ENCODE measurements at regions not wholly inside any gene's neighbourhood (a gene's known extent, or its start where the extent isn't known, plus 50 kb on each side); places are given as distances from the start of the nearest gene placed in this dataset.

DNA sequence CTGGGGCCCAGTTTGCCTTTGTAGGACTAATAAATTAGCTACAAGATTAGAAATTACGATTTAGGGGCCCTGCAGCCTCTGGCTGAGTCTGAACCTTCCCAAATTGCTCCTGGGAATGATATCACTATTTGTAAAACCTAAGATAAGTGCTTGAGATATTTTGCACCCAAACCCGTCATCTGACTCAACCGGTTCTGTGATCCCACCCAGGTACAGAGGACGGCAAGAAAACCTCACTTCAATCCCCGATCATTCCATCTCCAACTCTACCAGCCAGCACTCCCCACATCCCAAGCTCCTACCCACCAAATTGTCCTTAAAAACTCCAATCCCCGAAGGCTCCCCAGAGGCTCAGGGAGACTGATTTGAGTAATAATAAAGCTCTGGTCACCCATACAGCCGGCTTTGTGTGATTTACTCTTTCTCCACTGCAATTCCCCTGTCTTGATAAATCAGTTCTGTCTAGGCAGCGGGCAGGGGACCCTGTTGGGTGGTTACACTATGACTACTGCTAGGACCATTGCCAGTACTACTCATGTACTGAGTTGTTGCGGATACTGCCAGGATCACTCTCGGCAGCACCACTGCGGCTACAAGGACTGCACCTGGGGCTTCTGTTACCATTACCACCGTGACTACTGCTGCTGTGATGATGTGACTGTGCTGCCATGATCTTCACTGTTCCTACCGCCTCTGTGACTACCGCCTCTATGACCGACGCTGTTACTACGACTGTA is 73.1 kb downstream of the IRF8 start:
- no peak for DNase-seq

DNA sequence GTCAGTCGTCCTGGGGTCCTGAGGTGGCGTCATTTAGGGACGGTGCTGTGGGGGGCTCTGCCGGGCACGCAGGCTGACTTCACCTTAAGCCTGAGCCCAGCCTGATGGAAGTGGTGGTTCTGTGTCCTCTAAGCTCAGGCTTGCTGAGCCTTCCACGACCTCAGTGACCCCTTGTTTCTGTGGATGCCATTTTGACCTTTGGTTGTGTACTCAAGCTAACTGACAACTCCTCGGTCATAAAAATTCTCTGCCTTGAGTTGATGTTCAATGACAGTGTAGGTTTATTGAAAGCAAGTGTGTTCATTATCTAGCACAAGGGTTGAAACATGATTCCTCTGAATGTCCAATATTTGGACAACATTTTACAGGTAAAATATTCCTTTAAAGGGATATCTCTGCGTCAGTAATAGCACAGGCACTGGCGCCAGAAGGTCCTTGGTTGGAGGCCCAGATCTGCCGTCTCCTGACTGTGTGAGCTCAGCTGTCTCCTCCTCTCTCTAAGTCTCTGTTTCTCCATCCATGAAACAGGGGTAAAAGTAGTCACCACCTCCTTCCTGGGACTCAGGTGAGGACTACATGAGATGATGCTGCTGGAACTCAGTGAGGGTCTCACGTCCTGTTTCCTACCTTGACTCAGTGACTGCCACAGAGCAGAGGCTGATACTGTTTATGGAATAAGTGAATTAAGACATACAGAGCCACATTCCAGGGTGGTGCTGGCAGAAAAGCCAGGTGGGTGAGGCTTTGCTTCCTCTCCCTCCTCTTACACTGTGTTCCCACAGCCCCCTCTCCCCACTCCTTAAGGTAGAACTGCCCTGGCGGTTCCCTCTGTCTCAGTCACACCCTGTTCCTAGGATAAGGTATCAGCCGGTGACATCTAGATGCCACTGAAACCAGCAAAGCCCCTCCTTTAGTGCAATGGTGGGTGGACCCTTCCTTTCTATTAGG is 75.7 kb downstream of the IRF8 start:
- no peak for DNase-seq

DNA sequence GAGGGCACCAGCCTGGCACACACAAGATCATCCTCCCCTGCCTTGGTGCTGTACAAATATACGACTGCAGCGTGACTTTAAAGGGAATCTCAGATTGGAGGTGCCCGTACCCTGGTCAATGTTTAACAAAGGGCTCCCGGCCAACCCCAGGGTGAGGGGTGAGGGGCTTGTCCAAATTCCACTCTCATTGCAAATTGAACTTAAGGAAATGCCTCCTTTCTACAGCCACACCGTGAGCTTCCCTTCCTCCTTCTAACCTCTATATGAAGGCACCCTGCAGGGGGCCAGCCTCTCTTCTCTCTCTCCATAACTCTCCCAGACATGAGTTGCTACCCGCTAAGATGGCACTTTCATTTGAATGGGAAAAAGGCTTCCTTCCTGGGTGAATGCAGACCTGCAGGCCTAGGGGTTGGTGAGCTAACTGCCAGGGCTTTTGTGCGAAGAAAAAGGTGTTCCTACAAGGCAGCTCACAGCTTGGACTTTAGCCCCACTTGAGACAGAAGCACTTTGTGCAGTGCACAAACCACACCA is 76.6 kb downstream of the IRF8 start:
- no peak for DNase-seq

DNA sequence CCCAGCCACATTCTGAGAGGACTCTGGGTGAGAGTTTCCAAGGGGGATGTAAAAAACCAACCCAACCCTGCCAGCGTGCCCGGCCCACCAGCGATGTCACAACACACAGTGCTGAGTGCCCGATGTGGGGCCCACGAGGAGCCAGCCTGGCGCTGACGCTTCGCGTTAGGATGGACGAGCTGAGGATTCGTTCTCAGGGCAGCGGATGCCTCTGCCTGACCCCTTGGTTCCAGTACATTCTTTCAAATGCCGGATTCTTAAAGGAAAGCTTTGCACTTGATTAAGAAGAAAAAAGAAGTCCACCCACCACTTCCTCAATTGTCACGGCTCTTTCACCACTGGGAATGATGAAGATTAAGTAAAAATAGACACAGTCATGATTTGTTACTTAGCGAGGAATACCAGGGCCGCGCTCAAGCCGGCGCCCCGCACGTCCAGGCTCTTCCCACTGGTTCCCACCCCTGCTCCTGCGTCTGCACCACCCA is 79.4 kb downstream of the IRF8 start:
- peak; percentile 34 for DNase-seq

DNA sequence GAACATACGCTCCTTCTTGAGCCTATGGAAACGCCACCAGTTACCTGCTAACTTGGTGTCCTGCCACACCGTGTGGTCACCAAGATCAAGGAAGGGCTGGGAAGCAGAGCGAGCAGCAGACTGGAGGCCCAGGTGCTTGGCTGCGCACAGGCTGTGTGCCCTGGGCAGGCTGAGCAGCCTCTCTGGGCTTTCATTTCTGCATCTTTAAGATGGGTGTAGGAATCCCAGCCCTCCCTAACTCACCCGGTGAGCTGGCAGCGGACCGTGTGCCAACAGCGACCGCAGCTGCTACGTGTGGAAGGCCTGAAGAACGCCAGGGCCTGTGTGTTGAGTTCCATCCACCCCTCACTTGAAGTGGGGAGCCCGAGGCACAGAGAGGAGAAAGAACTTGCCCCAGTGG is 80.0 kb downstream of the IRF8 start:
- DNase-seq = no peak

DNA sequence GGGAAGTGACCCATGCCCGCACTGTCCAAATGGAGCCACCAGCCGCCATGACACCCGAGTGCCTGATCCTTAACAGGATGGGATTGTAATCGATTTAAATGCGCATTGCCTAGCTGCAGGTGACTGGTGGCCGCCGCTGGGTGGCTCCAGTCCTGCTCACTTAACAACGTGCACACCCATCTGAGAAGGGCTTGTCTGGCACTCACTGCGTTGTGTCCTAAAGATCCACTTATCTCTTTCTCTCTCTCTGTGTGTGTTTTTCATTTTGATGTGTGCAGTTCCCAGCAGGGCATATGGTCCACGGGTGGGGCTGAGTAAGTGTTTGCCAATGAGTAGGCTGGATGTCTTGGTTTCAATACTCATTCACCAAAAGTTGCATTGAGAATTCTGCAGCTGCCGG is 80.6 kb downstream of the IRF8 start:
- DNase-seq = no peak

DNA sequence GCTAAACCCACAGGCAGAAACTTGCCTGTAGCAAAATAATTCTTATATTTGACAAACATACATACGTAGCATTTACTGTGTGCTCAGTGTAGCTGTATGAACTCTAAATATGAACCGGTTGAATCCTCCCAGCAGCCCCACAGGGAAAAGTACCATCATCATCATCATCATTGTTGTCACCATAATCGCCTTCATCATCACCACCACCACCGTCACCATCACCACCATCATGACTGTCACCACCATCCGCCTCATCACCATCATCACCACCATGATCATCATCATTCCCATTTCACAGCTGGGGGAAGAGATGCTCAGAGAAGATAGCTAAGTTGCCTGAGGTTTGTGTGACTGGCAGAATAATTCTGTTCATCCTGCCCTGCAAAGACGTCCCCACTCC is 81.7 kb downstream of the IRF8 start:
- no peak for DNase-seq

DNA sequence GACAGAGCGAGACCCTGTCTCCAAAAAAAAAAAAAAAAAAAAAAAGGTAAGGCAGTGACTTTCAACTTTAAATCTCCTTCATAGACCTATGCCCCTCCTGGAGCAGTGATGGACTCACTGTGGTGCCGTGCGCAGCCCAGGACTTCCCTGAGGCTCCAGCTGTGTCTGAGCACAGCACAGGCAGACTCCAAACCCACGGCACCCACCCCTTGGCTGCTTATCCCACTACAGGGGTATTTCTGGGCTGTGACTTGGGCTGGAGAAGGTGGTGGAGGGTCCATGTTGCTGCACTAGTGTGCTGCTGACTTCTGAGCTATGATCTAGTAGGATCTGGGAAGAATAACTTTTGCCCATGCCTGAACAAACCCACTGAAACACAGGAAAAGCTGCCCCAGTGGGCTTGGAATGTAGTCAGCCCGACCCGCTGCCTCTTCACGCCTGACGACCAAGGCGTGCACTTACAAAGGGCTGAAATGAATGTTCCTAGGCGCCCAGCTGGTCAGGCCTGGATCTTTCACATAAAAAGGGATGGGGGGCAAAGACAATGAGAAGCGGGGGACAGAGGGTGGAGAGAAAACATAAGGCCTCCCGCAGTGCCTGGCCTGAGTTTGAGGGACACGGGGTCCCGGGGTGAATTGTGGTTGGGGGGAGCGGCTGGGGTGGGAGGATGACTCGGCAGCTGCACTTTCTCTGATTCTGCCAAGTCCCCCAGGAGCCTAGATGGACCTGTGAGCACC is 83.0 kb downstream of the IRF8 start:
- DNase-seq = no peak

DNA sequence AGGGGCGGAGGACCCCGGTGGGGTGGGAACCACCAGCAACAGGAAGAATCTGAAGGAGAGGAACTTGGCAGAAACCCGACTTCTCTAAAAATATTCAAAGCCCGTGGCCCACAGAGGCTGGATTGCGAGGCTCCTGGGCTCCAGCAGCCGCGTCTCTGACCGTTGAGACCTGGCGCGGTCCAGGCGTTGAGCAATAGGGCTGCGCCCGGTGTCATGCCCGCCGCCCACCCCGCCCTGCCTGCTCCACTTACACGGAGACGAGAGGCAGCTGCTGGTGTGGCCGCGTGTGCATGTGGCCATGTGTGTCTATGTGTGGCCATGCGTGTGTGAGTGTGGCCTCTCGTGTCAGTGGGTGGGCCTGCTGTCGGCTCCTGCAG is 83.6 kb downstream of the IRF8 start:
- DNase-seq = peak; percentile 77

DNA sequence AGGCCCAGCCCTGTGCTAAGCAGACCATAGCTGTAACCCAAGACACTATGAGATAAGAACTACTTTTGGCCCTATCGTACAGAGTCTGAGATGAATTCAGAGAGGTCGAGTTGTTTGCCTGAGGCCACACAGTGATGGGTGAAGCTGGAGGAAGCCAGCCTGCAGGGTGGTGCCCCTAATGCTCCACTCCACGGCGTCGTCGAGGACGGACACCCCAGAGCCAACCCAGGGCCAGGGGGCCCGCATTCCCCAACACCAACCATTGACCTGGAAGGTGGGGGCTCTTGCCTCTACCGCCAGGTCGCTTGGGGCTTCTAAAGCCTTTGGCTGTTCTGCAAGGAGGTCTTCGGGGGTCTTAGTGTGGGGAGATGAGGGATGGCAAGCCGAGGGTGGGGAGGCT is 84.1 kb downstream of the IRF8 start:
- DNase-seq = no peak

DNA sequence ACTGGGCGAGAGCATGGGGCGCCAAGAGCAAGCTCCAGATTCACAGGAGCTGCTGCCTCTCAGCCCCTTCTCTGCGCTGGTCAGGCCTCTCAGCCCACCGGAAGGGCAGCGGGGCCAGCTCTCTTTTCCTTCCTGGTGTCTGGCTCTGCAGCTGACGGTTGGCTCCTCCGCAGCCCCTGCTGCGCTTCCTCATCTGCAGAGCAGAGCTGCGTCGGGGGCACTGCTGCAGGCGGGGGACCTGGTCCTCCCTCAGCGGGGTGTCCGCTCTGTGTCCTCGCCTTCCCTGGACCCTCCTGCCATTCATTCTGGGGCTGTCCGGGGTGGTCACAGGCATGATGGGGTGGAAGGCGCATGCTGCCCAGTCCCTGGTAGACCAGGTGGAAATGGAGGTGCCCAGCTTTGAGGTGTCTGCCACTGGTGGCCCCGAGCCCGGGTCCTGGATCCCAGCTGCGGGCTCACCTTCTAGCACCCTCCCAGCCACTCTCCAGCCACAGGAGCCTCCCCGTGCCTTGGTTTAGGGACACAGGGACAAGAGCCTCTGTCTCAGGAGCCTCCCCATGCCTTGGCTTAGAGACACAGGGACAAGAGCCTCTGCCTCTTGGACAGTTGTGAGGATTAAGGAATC is 84.8 kb downstream of the IRF8 start:
- DNase-seq = peak; percentile 27

DNA sequence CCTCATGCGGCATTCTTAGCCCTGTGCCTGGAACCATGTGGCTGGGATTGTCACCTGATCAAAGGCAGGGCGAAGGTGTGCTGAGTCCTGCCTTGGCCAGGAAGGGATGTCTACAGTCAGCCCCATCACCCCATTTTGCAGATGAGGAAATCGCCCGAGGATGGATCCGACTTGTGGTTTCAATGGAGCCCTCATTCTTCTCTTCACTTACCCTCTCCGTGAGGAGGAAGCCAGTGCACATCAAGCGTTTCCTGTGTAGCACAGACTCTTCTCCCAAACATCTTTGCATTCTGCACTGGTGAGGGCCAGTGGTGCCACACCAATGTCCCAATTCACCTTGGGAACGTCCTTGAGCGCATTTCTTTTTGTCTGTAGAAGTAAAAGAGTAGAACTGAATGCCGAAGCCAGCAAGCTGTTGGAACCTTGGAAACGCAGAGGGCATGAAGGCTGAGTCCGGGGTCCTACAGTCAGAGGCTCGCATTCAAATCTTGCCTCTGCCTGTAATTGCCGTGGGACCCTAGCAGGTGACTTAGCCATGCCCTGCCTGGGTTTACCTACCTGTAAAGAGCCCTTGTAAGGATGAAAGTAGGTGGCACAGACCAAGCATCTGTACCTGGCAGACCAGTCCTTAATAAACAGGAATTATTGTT is 85.4 kb downstream of the IRF8 start:
- DNase-seq = peak; percentile 13

DNA sequence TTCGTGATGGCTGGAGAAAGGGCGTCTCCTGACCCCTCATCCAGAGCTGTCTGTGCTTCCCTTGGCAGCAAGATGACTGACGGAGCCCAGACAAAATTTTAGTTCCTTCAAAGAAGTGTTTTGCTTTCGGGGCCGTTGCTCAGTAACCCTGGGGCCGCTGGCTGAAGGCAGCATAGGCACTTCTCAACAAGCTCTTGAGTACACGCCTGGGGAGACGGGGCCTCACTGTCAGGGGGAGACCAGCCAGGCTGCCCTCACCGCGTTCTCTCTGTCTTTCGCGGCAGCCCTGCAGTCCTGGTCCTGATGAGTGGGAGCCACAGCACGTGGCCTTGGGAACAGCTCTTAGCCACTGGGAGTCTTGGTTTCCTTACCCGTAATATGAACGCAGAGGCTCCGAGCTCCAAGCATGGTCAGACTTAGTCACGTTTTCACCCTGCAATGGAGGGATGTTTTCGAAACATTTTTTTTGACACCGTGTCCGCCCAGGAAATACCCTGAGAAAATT is 86.0 kb downstream of the IRF8 start:
- peak; percentile 35 for DNase-seq

DNA sequence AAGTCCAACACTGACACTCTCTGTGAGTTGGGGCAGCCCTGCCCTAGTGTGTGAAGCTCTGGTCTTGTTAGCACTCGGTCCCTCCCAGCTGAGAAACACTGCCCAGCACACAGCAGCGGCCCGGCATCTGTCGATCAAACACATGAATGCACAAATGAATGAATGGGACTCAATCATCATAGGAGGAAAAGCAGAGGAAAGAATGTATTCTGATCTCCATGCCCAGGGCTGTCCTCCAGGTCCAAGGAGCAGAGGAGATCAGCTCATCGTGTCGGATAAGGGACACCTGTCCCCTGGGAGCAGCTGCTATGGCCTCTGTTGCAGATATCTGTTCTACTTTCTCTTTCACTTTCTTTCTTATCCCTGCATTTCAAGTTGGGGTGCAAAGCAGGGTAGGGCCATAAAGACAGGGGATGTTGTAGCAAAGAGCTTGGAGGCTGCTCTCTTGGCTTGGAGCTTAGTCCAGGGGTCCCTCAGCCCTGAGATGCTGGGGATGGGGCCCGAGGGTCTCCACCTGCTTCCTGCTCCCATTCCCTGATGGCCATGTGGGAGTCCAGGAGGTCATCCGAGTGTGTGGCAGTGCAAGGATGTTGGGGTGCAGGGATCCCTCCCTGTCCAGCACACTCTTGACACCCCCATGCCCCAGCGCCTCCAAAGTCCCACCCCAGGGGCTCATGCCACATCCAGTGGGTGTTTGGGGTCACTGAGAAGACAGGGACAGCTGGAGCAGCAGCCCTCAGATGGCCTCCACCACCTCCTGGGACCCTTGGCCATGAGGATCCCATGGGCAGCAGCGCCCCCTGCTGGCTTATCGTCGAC is 88.2 kb downstream of the IRF8 start:
- DNase-seq = peak; percentile 42

DNA sequence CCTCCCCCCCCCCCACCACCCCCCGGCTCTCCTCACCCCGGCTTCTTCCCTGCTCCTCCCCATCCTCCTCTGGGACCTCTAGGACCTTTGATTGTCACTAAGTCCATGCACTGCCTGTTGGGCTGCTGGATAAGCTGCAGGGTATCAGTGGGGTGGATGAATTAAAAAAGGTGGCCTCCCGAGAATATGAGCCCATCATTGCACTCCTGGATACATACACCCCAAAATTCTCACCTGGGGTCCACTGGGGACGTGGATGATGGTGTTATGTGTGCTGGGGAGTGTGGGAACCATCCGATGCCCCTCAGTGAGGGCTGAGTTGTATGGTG is 88.8 kb downstream of the IRF8 start:
- DNase-seq = no peak

DNA sequence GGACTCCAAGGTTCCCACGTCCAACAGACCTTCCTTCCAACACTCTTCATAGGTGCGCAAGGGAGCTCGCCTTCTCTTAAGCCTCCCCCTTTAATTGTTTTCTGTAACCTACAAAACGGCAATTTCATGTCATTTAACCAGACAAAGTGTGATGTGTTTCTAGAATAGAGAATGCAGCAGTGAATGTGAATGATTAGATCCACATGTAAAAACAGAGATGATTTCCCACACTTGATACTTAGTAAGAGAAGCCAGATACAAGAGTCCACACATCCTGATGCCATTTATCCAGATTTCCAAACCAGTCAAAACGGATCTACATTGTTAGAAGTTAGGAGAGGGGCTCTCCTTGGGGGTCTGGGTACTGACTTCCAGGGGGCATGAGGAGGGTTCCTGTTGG is 89.3 kb downstream of the IRF8 start:
- no peak for DNase-seq

DNA sequence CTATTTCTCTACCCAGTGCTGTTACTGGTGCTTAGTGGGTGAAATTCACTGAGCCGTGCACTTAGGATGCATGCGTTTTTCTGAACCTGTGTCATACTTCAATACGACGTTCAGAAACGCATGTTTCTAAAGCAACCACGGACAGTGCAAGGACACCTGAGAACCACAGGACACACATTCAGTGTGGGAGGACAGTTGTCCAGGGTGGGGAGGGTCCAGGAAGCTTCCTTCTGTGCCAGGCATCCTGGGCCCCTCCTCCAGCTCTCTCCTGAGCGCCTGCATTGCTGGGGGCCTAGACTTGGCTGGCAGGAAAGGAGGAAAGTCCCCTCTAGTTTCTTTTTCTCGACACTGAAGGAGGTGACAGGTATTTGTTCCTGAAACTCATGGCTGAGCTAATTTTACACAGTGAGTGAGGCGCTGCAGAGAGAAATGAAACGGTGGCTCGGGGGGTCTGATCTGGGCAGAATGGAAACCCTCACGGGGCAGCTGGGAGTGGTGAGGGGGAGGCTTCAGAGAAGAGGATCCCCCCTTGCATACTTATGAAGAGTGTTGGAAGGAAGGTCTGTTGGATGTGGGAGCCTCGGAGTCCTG is 89.9 kb downstream of the IRF8 start:
- no peak for DNase-seq

DNA sequence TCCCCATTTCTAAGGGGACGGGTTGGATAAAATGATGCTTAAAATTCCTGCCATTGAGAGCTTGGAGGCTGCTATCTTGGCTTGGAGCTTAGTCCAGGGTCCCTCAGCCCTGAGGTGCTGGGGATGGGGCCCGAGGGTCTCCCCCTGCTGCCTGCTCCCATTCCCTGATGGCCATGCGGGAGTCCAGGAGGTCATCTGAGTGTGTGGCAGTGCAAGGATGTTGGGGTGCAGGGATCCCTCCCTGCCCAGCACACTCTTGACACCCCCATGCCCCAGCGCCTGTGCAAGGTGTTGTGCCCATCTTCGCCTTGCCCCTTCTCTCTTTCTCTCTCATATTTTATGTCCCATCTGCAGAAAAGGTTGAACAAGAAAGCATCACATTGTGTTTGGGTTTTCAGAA is 90.4 kb downstream of the IRF8 start:
- DNase-seq = no peak

DNA sequence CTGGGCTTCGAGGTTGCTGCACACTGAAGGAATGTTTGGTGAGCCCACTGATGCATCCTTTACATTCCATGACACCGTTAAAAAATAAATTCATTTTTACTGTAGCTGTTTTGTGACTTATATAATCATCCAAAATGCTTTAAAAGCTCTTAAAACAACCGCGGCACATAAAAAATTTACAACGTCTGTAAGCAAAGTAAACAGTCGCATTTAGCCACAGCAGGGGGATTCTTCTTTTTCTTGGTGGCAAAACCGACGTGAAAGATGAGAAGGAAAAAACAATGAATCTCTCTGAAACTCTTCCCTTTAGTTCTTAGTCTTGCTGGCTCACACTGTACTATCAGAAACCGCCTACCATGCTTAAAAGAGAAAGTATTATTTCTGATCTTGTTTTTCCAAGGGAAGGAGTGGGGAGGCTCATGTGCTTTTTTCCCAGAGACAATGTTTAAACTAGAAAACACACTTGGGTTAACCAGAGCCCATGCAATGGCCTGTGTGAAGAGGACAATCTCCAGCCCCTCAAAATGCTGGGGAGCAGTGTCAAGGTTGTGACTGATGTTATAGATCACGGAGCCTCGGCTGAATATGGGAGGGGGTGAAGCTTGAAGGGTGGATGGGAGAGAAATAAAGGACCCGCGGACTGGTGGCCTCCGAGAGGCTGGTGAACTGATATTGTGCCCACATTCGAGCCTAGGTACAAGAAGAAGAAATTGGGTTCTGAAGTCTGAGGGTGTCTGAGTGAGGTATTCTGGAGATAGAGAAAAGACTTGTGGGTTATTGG is 91.1 kb downstream of the IRF8 start:
- DNase-seq = no peak

DNA sequence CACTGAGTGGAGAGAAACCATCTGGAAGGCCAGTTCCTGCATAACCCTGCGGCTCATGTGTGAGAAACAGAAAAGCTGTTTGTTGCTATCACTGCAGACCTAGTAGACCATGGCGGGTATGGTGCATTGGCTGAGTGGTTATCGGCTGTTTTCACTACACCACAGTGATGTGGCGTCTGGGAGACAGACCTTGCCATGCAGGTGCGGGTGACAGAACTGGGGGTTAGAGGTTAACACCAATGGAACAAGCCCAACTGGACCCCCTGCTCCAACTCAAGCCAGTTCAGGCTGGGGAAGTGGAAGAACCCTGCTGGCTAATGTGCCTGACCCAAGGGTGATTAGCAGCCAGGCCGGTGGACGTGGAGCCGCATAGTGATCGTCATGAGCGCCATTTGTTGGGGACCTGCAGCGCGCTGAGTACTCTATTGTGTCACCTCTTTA is 91.9 kb downstream of the IRF8 start:
- no peak for DNase-seq

All from hematopoietic multipotent progenitor cell treated with erythropoietin and hydrocortisone succinate and interleukin-3 and kit ligand, for 4 days (in vitro differentiated cells).